GM19328 (cell line): ENCODE measurements at regions not wholly inside any gene's neighbourhood (a gene's known extent, or its start where the extent isn't known, plus 50 kb on each side); places are given as distances from the start of the nearest gene placed in this dataset.

Experiments
- ATAC-seq: cut with Tn5 transposase; IDR thresholded peaks from one replicate; pipeline ENCODE4 v1.9.1; 2021; ENCODE audit warnings: mild to moderate bottlenecking, moderate library complexity; ENCODE audit not compliant: unreplicated experiment

- no peak for ATAC-seq
Measured at GRCh38 chr1:87219141-87219540, 109.5 kb upstream of the LMO4 start.

GRCh38 chr1:87219626-87220025 is 109.1 kb upstream of the LMO4 start:
- no peak for ATAC-seq

- no peak for ATAC-seq
Measured at GRCh38 chr1:87220993-87221392, 107.7 kb upstream of the LMO4 start.

- ATAC-seq: no peak
Measured at GRCh38 chr1:87224201-87224600, 104.5 kb upstream of the LMO4 start.

GRCh38 chr1:87225171-87225570 is 103.5 kb upstream of the LMO4 start:
- no peak for ATAC-seq

- ATAC-seq: no peak
Measured at GRCh38 chr1:87226341-87226760, 102.3 kb upstream of the LMO4 start.

- ATAC-seq: no peak
Measured at GRCh38 chr1:87227651-87228050, 101.0 kb upstream of the LMO4 start.

GRCh38 chr1:87230501-87230900 is 98.2 kb upstream of the LMO4 start:
- ATAC-seq: no peak

GRCh38 chr1:87231703-87232367 is 96.8 kb upstream of the LMO4 start:
- no peak for ATAC-seq

GRCh38 chr1:87236585-87236984 is 92.1 kb upstream of the LMO4 start:
- ATAC-seq: no peak

- no peak for ATAC-seq
Measured at GRCh38 chr1:87239997-87240605, 88.6 kb upstream of the LMO4 start.

- ATAC-seq: no peak
Measured at GRCh38 chr1:87240661-87241285, 87.9 kb upstream of the LMO4 start.

GRCh38 chr1:87242445-87243185 is 86.1 kb upstream of the LMO4 start:
- no peak for ATAC-seq

- ATAC-seq: no peak
Measured at GRCh38 chr1:87243573-87243972, 85.1 kb upstream of the LMO4 start.

- ATAC-seq: no peak
Measured at GRCh38 chr1:87246436-87246835, 82.2 kb upstream of the LMO4 start.

GRCh38 chr1:87249803-87250202 is 78.9 kb upstream of the LMO4 start:
- ATAC-seq: no peak

GRCh38 chr1:87250336-87250735 is 78.3 kb upstream of the LMO4 start:
- no peak for ATAC-seq

GRCh38 chr1:87252406-87252805 is 76.3 kb upstream of the LMO4 start:
- ATAC-seq: no peak

GRCh38 chr1:87262688-87263087 is 66.0 kb upstream of the LMO4 start:
- no peak for ATAC-seq

- ATAC-seq: no peak
Measured at GRCh38 chr1:87263281-87263680, 65.4 kb upstream of the LMO4 start.

GRCh38 chr1:87263785-87264184 is 64.9 kb upstream of the LMO4 start:
- ATAC-seq: no peak

GRCh38 chr1:87264976-87265375 is 63.7 kb upstream of the LMO4 start:
- no peak for ATAC-seq
